H9 (cell line): ENCODE measurements at regions not wholly inside any gene's neighbourhood (a gene's known extent, or its start where the extent isn't known, plus 50 kb on each side); places are given as distances from the start of the nearest gene placed in this dataset.

Source experiments
- DNase-seq: peaks from one replicate; pipeline ENCODE4 v3.0.0-alpha.2; 2017
- H2AFZ ChIP-seq: one replicate; pipeline ENCODE4 v1.6.1; 2013; ENCODE audit warnings: mild to moderate bottlenecking, low read length, control low read depth, moderate library complexity
- H2AK5ac ChIP-seq: 2 replicates; pipeline ENCODE4 v1.6.1; 2013; ENCODE audit warnings: low read length, control low read depth, mixed read lengths; ENCODE audit not compliant: insufficient read length
- H2BK120ac ChIP-seq: one replicate; pipeline ENCODE4 v1.6.1; 2013; ENCODE audit warnings: low read depth, mild to moderate bottlenecking, low read length, control low read depth, inconsistent platforms; ENCODE audit not compliant: poor library complexity, severe bottlenecking
- H2BK12ac ChIP-seq: 2 replicates; pipeline ENCODE4 v1.6.1; 2013; ENCODE audit warnings: low read length, control low read depth, mixed read lengths, low read depth; ENCODE audit not compliant: insufficient read length
- H2BK15ac ChIP-seq: 2 replicates; pipeline ENCODE4 v1.6.1; 2013; ENCODE audit warnings: low read depth, low read length, control low read depth
- H2BK20ac ChIP-seq: one replicate; pipeline ENCODE4 v1.6.1; 2013; ENCODE audit warnings: low read depth, mild to moderate bottlenecking, low read length, control low read depth, inconsistent platforms; ENCODE audit not compliant: poor library complexity, severe bottlenecking
- H2BK5ac ChIP-seq: 2 replicates; pipeline ENCODE4 v1.6.1; 2013; ENCODE audit warnings: low read length, control low read depth, mixed read lengths; ENCODE audit not compliant: insufficient read length
- H3K14ac ChIP-seq: 2 replicates; pipeline ENCODE4 v1.6.1; 2013; ENCODE audit warnings: low read length, control low read depth; ENCODE audit not compliant: insufficient read depth
- H3K18ac ChIP-seq: 2 replicates; pipeline ENCODE4 v1.6.1; 2013; ENCODE audit warnings: low read depth, mild to moderate bottlenecking, mixed read lengths, low read length, control low read depth; ENCODE audit not compliant: insufficient read length
- H3K23ac ChIP-seq: 2 replicates; pipeline ENCODE4 v1.6.1; 2013; ENCODE audit warnings: low read length, control low read depth, mixed read lengths, low read depth; ENCODE audit not compliant: insufficient read length
- H3K23me2 ChIP-seq: 2 replicates; pipeline ENCODE4 v1.6.1; 2013; ENCODE audit warnings: low read depth, mild to moderate bottlenecking, mixed read lengths, low read length, control low read depth; ENCODE audit not compliant: insufficient read length, poor library complexity, severe bottlenecking
- H3K27ac ChIP-seq: 2 replicates; pipeline ENCODE4 v1.5.1; 2013; ENCODE audit warnings: low read length, control low read depth, mixed read lengths, low read depth; ENCODE audit not compliant: insufficient read length
- H3K27me3 ChIP-seq: 2 replicates; pipeline ENCODE4 v1.6.1; 2013; ENCODE audit warnings: low read length, control low read depth, inconsistent platforms; ENCODE audit not compliant: insufficient read depth
- H3K4ac ChIP-seq: 2 replicates; pipeline ENCODE4 v1.6.1; 2013; ENCODE audit warnings: low read depth, mild to moderate bottlenecking, control low read depth, inconsistent platforms, low read length, moderate library complexity
- H3K4me1 ChIP-seq: 2 replicates; pipeline ENCODE4 v1.6.1; 2013; ENCODE audit warnings: low read length, control low read depth, inconsistent platforms; ENCODE audit not compliant: insufficient read depth
- H3K4me2 ChIP-seq: 2 replicates; pipeline ENCODE4 v1.6.1; 2013; ENCODE audit warnings: low read length, control low read depth, mixed read lengths; ENCODE audit not compliant: insufficient read length, insufficient read depth
- H3K56ac ChIP-seq: 2 replicates; pipeline ENCODE4 v1.6.1; 2013; ENCODE audit warnings: low read depth, mild to moderate bottlenecking, mixed read lengths, low read length, control low read depth; ENCODE audit not compliant: insufficient read length
- H3K79me1 ChIP-seq: 2 replicates; pipeline ENCODE4 v1.6.1; 2013; ENCODE audit warnings: low read depth, mild to moderate bottlenecking, moderate library complexity, low read length, control low read depth, inconsistent platforms; ENCODE audit not compliant: insufficient read depth, poor library complexity, severe bottlenecking
- H3K79me2 ChIP-seq: 2 replicates; pipeline ENCODE4 v1.6.1; 2013; ENCODE audit warnings: low read length, control low read depth, inconsistent platforms; ENCODE audit not compliant: insufficient read depth
- H3K9ac ChIP-seq: 2 replicates; pipeline ENCODE4 v1.6.1; 2013; ENCODE audit warnings: low read length, control low read depth, mixed read lengths; ENCODE audit not compliant: insufficient read length; ENCODE audit errors: extremely low read depth
- H3K9me3 ChIP-seq: one replicate; pipeline ENCODE4 v1.6.1; 2013; ENCODE audit warnings: low read depth, low read length, inconsistent platforms; ENCODE audit not compliant: control insufficient read depth
- H3T11ph ChIP-seq: one replicate; pipeline ENCODE4 v1.6.1; 2013; ENCODE audit warnings: mild to moderate bottlenecking, low read length, control low read depth, inconsistent platforms
- H4K20me1 ChIP-seq: one replicate; pipeline ENCODE4 v1.6.1; 2013; ENCODE audit not compliant: control insufficient read depth, insufficient read length, insufficient read depth
- H4K5ac ChIP-seq: 2 replicates; pipeline ENCODE4 v1.6.1; 2013; ENCODE audit warnings: low read depth, mild to moderate bottlenecking, mixed read lengths, low read length, control low read depth; ENCODE audit not compliant: insufficient read length
- H4K8ac ChIP-seq: replicated peaks from 2 replicates; pipeline ENCODE4 v1.6.1; 2013; ENCODE audit warnings: low read length, control low read depth, mixed read lengths, low read depth; ENCODE audit not compliant: insufficient read length
- H4K91ac ChIP-seq: 2 replicates; pipeline ENCODE4 v1.6.1; 2013; ENCODE audit warnings: low read depth, mild to moderate bottlenecking, moderate library complexity, mixed read lengths, low read length, control low read depth; ENCODE audit not compliant: insufficient read length
- H3K27ac Mint-ChIP-seq, 3 experiments: 2 replicates in 2 of 3; 3 replicates in 1 of 3; pipeline ENCODE4 v1.8.0; 2020 to 2021; ENCODE audit warnings: mixed read lengths in 3 of 3, mild to moderate bottlenecking in 1 of 3, moderate library complexity in 1 of 3
- H3K27me3 Mint-ChIP-seq: 2 replicates; pipeline ENCODE4 v1.8.0; 2021; ENCODE audit warnings: low read depth, mild to moderate bottlenecking, moderate library complexity, mixed read lengths
- H3K36me3 Mint-ChIP-seq, 3 experiments: 2 replicates in 2 of 3; 3 replicates in 1 of 3; pipeline ENCODE4 v1.8.0; 2020 to 2021; ENCODE audit warnings: low read depth in 3 of 3, mixed read lengths in 3 of 3; ENCODE audit not compliant: insufficient read depth in 1 of 3
- H3K4me1 Mint-ChIP-seq, 2 experiments: 2 replicates each; pipeline ENCODE4 v1.8.0; 2020; ENCODE audit warnings: mixed read lengths in 2 of 2
- H3K4me3 Mint-ChIP-seq, 2 experiments: 2 replicates in 1 of 2; 3 replicates in 1 of 2; pipeline ENCODE4 v1.8.0; 2020 to 2021; ENCODE audit warnings: mild to moderate bottlenecking in 2 of 2, mixed read lengths in 2 of 2, moderate library complexity in 1 of 2
- H3K9me3 Mint-ChIP-seq, 2 experiments: 2 replicates in 1 of 2; 3 replicates in 1 of 2; pipeline ENCODE4 v1.8.0; 2020; ENCODE audit warnings: mild to moderate bottlenecking in 2 of 2, mixed read lengths in 2 of 2, moderate library complexity in 1 of 2
- WGBS: extraction: QIAGEN DNeasy Blood & Tissue Kit; methylation state at CpG from one replicate; pipeline ENCODE4 v1.1.7; 2013; ENCODE audit warnings: missing lambda C conversion rate, low lambda C conversion rate, mixed read lengths; ENCODE audit not compliant: insufficient read length; ENCODE audit errors: extremely low coverage; 5-methylcytosine and 5-hydroxymethylcytosine counted together
- TF ChIP-seq, protein P1 (sequence below): fragments of 200-600 bp; sonication (generic); conservative IDR thresholded peaks from 3 replicates; pipeline ENCODE4 v1.8.0; 2021; ENCODE audit warnings: antibody characterized with exemption, mild to moderate bottlenecking

DNA sequence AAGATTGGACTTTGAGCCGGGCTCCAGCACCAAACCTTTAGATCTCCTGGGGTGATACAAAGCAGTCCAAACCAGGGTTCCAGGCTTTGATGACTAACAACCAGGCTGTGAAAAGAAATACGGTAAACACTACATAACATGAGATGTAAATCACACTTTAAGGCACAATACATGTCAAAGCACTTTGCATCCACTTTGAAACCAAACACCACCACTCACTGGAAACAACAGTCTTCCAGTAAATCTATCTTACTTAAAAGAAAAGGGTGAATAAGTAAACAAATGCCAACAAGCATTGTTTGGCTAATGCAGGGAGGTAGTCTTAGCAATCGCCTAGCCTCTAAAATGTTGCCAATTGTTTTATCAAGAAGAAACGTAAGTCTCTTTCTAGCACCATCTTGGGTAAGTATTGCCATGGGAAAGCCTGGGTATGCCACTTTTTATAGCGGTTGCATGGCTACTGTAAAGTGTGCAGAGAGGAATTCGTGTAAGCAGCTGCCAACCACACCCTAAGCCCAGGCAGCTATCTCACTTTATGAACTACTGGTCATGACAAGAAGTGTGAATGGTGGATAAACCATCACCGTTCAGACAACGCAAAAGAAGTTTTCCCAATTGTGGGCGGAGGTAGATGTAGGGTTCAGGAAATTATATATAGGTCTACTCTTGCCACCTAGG is 267.4 kb upstream of the PSMD7 start:
- DNase-seq, result no peak
- Histone ChIP-seq H3K9ac (no peak overlapping the region), H2BK20ac (no peak overlapping the region), H3K4me2 (no peak overlapping the region), H3K4ac (no peak overlapping the region), H3K4me1 (peaks cover 21% of the 10 kb centered on the region), H3K23me2 (no peaks in the 10 kb centered on the region), H3K14ac (no peak overlapping the region), H2BK15ac (no peak overlapping the region), H4K8ac (no peak overlapping the region), H3T11ph (no peak overlapping the region), H3K56ac (no peak overlapping the region), H2BK120ac (no peak overlapping the region), H3K27me3 (no peaks in the 10 kb centered on the region), H3K79me1 (no peaks in the 10 kb centered on the region), H2BK12ac (no peak overlapping the region), H2BK5ac (no peak overlapping the region), H4K5ac (no peak overlapping the region), H2AFZ (no peak overlapping the region), H4K91ac (no peak overlapping the region), H3K79me2 (no peaks in the 10 kb centered on the region), H2AK5ac (no peak overlapping the region), H3K9me3 (no peaks in the 10 kb centered on the region), H4K20me1 (no peaks in the 10 kb centered on the region), H3K27ac (no peak overlapping the region), H3K23ac (no peak overlapping the region), H3K18ac (no peak overlapping the region)
- H3K9me3 Mint-ChIP-seq, result no peaks in the 10 kb centered on the region
- H3K27ac Mint-ChIP-seq, result peak overlapping the region in 2 of 3 experiments; percentile 8 to 24; a peak in 3 of 7 replicates
- no CpG with 5 or more reads among the region's 9 CpGs for WGBS
- peaks cover 5% of the 10 kb centered on the region for H3K27me3 Mint-ChIP-seq
- H3K4me1 Mint-ChIP-seq, result peaks cover 83 to 87% of the 10 kb centered on the region in 2 experiments
- H3K4me3 Mint-ChIP-seq, result no peak overlapping the region; a peak in 1 of 5 replicates
- no peaks in the 10 kb centered on the region; a peak in 1 of 7 replicates for H3K36me3 Mint-ChIP-seq
- TF ChIP-seq, protein P1, sequence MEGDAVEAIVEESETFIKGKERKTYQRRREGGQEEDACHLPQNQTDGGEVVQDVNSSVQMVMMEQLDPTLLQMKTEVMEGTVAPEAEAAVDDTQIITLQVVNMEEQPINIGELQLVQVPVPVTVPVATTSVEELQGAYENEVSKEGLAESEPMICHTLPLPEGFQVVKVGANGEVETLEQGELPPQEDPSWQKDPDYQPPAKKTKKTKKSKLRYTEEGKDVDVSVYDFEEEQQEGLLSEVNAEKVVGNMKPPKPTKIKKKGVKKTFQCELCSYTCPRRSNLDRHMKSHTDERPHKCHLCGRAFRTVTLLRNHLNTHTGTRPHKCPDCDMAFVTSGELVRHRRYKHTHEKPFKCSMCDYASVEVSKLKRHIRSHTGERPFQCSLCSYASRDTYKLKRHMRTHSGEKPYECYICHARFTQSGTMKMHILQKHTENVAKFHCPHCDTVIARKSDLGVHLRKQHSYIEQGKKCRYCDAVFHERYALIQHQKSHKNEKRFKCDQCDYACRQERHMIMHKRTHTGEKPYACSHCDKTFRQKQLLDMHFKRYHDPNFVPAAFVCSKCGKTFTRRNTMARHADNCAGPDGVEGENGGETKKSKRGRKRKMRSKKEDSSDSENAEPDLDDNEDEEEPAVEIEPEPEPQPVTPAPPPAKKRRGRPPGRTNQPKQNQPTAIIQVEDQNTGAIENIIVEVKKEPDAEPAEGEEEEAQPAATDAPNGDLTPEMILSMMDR, result no peak
